Cerebellar cortex (tissue), 1 donor: ENCODE measurements at regions not wholly inside any gene's neighbourhood (a gene's known extent, or its start where the extent isn't known, plus 50 kb on each side); places are given as distances from the start of the nearest gene placed in this dataset.

Experiments used
- DNase-seq: peaks from one replicate; pipeline ENCODE4 v3.0.0-alpha.2; 2015; ENCODE audit warnings: low spot score

GRCh38 chr16:65621640-65622039 lies 499.8 kb upstream of the CDH11 start:
- DNase-seq: no peak

- no peak for DNase-seq
These were observed 497.7 kb upstream of the CDH11 start for GRCh38 chr16:65619606-65620005.

GRCh38 chr16:65618931-65619330 lies 497.1 kb upstream of the CDH11 start:
- DNase-seq: no peak

GRCh38 chr16:65618333-65618732 lies 496.5 kb upstream of the CDH11 start:
- DNase-seq: no peak

GRCh38 chr16:65617421-65617820 lies 495.6 kb upstream of the CDH11 start:
- no peak for DNase-seq

GRCh38 chr16:65608455-65608854 lies 486.6 kb upstream of the CDH11 start:
- no peak for DNase-seq

- no peak for DNase-seq
These were observed 482.9 kb upstream of the CDH11 start for GRCh38 chr16:65604771-65605170.

- no peak for DNase-seq
These were observed 479.9 kb upstream of the CDH11 start for GRCh38 chr16:65601781-65602180.

GRCh38 chr16:65600629-65601028 lies 478.8 kb upstream of the CDH11 start:
- no peak for DNase-seq

GRCh38 chr16:65600046-65600445 lies 478.2 kb upstream of the CDH11 start:
- no peak for DNase-seq

GRCh38 chr16:65598621-65599020 lies 476.8 kb upstream of the CDH11 start:
- no peak for DNase-seq

GRCh38 chr16:65583498-65583897 lies 461.6 kb upstream of the CDH11 start:
- DNase-seq: no peak

GRCh38 chr16:65579050-65579449 lies 457.2 kb upstream of the CDH11 start:
- DNase-seq: no peak

GRCh38 chr16:65576631-65577030 lies 454.8 kb upstream of the CDH11 start:
- no peak for DNase-seq

- no peak for DNase-seq
These were observed 454.3 kb upstream of the CDH11 start for GRCh38 chr16:65576139-65576538.

- DNase-seq: no peak
These were observed 452.6 kb upstream of the CDH11 start for GRCh38 chr16:65574326-65574966.

- no peak for DNase-seq
These were observed 450.3 kb upstream of the CDH11 start for GRCh38 chr16:65572156-65572555.

GRCh38 chr16:65570261-65570660 lies 448.4 kb upstream of the CDH11 start:
- DNase-seq: no peak

- DNase-seq: no peak
These were observed 438.0 kb upstream of the CDH11 start for GRCh38 chr16:65559846-65560245.

- DNase-seq: peak; percentile 18
These were observed 427.8 kb upstream of the CDH11 start for GRCh38 chr16:65549689-65550088.

- no peak for DNase-seq
These were observed 426.6 kb upstream of the CDH11 start for GRCh38 chr16:65548470-65548869.

- DNase-seq: no peak
These were observed 426.0 kb upstream of the CDH11 start for GRCh38 chr16:65547772-65548446.

- no peak for DNase-seq
These were observed 424.5 kb upstream of the CDH11 start for GRCh38 chr16:65546353-65546791.

GRCh38 chr16:65545413-65545956 lies 423.6 kb upstream of the CDH11 start:
- no peak for DNase-seq
